ENCODE measurements at regions not wholly inside any gene's neighbourhood (a gene's known extent, or its start where the extent isn't known, plus 50 kb on each side); places are given as distances from the start of the nearest gene placed in this dataset.

DNA sequence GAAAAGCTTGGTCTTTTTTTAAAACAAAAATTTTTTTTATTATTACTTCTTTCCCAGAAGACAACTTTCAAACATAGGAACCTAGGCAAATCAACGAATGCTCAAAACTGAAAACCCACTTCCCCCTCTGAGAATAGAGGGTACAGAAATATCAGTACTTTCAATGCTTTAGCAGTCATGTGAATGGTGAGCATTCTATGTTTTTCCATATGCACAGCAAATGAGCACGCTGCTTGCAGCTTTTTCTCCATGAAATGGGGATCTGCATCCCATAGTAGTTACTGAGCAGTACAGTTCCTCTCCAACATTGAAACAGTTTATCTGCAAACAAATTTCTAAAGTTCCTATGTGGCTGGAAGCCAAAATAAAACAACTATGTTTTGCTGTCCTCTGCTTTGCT is 108.4 kb upstream of the BMP2K start:
- TF ChIP-seq ZNF600 (tag by site-specific recombination; IDR thresholded peaks at IDR 0.05) (no peak), ZNF16 (tag by site-specific recombination; IDR thresholded peaks at IDR 0.05; ENCODE audit: low read depth) (no peak), KLF16 (tag by site-specific recombination; IDR thresholded peaks at IDR 0.05) (no peak), ZBTB7A (tag by site-specific recombination; IDR thresholded peaks at IDR 0.05; ENCODE audit: low read depth) (no peak)
- TF ChIP-seq, protein P1, sequence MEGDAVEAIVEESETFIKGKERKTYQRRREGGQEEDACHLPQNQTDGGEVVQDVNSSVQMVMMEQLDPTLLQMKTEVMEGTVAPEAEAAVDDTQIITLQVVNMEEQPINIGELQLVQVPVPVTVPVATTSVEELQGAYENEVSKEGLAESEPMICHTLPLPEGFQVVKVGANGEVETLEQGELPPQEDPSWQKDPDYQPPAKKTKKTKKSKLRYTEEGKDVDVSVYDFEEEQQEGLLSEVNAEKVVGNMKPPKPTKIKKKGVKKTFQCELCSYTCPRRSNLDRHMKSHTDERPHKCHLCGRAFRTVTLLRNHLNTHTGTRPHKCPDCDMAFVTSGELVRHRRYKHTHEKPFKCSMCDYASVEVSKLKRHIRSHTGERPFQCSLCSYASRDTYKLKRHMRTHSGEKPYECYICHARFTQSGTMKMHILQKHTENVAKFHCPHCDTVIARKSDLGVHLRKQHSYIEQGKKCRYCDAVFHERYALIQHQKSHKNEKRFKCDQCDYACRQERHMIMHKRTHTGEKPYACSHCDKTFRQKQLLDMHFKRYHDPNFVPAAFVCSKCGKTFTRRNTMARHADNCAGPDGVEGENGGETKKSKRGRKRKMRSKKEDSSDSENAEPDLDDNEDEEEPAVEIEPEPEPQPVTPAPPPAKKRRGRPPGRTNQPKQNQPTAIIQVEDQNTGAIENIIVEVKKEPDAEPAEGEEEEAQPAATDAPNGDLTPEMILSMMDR (tag by site-specific recombination; IDR thresholded peaks at IDR 0.05): no peak
- TF ChIP-seq, protein P2, sequence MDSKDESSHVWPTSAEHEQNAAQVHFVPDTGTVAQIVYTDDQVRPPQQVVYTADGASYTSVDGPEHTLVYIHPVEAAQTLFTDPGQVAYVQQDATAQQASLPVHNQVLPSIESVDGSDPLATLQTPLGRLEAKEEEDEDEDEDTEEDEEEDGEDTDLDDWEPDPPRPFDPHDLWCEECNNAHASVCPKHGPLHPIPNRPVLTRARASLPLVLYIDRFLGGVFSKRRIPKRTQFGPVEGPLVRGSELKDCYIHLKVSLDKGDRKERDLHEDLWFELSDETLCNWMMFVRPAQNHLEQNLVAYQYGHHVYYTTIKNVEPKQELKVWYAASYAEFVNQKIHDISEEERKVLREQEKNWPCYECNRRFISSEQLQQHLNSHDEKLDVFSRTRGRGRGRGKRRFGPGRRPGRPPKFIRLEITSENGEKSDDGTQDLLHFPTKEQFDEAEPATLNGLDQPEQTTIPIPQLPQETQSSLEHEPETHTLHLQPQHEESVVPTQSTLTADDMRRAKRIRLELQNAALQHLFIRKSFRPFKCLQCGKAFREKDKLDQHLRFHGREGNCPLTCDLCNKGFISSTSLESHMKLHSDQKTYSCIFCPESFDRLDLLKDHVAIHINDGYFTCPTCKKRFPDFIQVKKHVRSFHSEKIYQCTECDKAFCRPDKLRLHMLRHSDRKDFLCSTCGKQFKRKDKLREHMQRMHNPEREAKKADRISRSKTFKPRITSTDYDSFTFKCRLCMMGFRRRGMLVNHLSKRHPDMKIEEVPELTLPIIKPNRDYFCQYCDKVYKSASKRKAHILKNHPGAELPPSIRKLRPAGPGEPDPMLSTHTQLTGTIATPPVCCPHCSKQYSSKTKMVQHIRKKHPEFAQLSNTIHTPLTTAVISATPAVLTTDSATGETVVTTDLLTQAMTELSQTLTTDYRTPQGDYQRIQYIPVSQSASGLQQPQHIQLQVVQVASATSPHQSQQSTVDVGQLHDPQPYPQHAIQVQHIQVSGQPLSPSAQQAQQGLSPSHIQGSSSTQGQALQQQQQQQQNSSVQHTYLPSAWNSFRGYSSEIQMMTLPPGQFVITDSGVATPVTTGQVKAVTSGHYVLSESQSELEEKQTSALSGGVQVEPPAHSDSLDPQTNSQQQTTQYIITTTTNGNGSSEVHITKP (tag by site-specific recombination; IDR thresholded peaks at IDR 0.05): no peak
